Activated B cell treated with CpG ODN at 0.5 μM for 24 hours (primary cell): ENCODE measurements at regions not wholly inside any gene's neighbourhood (a gene's known extent, or its start where the extent isn't known, plus 50 kb on each side); places are given as distances from the start of the nearest gene placed in this dataset.
"Not testable (repeated sequence)": the region's sequence is repeated elsewhere in the genome, so short reads cannot be mapped to it uniquely, and the experiment has no call there.

Experiments
- ATAC-seq: fragments of 200-7000 bp; cut with Tn5 transposase; one replicate; pipeline ENCODE4 v1.10.0; 2021; ENCODE audit warnings: low read depth, mild to moderate bottlenecking, moderate library complexity
- CTCF ChIA-PET: fragments of 350-600 bp; sonication (Branson Sonifier 250); formaldehyde crosslinking; loops from one replicate; lab custom pipeline; 2021; ENCODE audit warnings: antibody characterized with exemption; lab: Charles Lee
- POLR2A ChIA-PET: fragments of 350-600 bp; sonication (Branson Sonifier 250); formaldehyde crosslinking; loops from one replicate; lab custom pipeline; 2021; ENCODE audit warnings: antibody characterized with exemption; lab: Charles Lee
- DNase-seq: peaks from one replicate; pipeline ENCODE4 v3.0.0; 2022
- H3K27ac Mint-ChIP-seq: one replicate; pipeline ENCODE4 v1.8.0; 2020; ENCODE audit warnings: mixed read lengths
- H3K27me3 Mint-ChIP-seq: one replicate; pipeline ENCODE4 v1.8.0; 2021; ENCODE audit warnings: mixed read lengths
- H3K36me3 Mint-ChIP-seq: one replicate; pipeline ENCODE4 v1.8.0; 2021; ENCODE audit warnings: low read depth, mixed read lengths
- H3K4me1 Mint-ChIP-seq: one replicate; pipeline ENCODE4 v1.8.0; 2021; ENCODE audit warnings: mixed read lengths
- H3K4me3 Mint-ChIP-seq: one replicate; pipeline ENCODE4 v1.8.0; 2020; ENCODE audit warnings: mild to moderate bottlenecking, mixed read lengths
- H3K9me3 Mint-ChIP-seq: one replicate; pipeline ENCODE4 v1.8.0; 2020; ENCODE audit warnings: mixed read lengths
- CTCF ChIP-seq: fragments of 200-600 bp; IDR thresholded peaks from one replicate; pipeline ENCODE4 v1.8.0; 2022; ENCODE audit warnings: antibody characterized with exemption, mild to moderate bottlenecking
- intact Hi-C: fragments of 100-400 bp; cut with micrococcal nuclease; formaldehyde crosslinking; loops from one replicate; pipeline ENCODE4 v1.15.1; 2024

GRCh38 chr1:29921741-29922140, 685.4 kb downstream of the PTPRU start:
- intact Hi-C loops, result no loop called here
- ATAC-seq (no peak), DNase-seq (no peak)
- H3K9me3 Mint-ChIP-seq, result no peaks in the 10 kb centered on the region
- ChIA-PET POLR2A (no interaction called here), CTCF (no interaction called here)
- TF ChIP-seq CTCF, result no peak
- H3K27me3 Mint-ChIP-seq, result peaks cover 2% of the 10 kb centered on the region
- H3K27ac Mint-ChIP-seq, result no peak overlapping the region
- H3K4me1 Mint-ChIP-seq, result no peaks in the 10 kb centered on the region
- H3K4me3 Mint-ChIP-seq, result no peak overlapping the region
- H3K36me3 Mint-ChIP-seq, result no peaks in the 10 kb centered on the region

- DNase-seq (no peak), ATAC-seq (no peak)
- Mint-ChIP-seq H3K27ac (no peak overlapping the region), H3K9me3 (no peaks in the 10 kb centered on the region), H3K4me1 (no peaks in the 10 kb centered on the region), H3K4me3 (no peak overlapping the region), H3K27me3 (no peaks in the 10 kb centered on the region), H3K36me3 (no peaks in the 10 kb centered on the region)
- intact Hi-C loops, result no loop called here
- CTCF ChIA-PET, result no interaction called here
- POLR2A ChIA-PET, result no interaction called here
- no peak for TF ChIP-seq CTCF
Observed at GRCh38 chr1:29920784-29921183, 684.5 kb downstream of the PTPRU start.

- DNase-seq (no peak), ATAC-seq (no peak)
- ChIA-PET POLR2A (no interaction called here), CTCF (no interaction called here)
- intact Hi-C loops, result no loop called here
- Mint-ChIP-seq H3K4me1 (no peaks in the 10 kb centered on the region), H3K36me3 (no peaks in the 10 kb centered on the region), H3K4me3 (no peak overlapping the region), H3K9me3 (no peaks in the 10 kb centered on the region), H3K27me3 (no peaks in the 10 kb centered on the region), H3K27ac (no peak overlapping the region)
- TF ChIP-seq CTCF, result no peak
Observed at GRCh38 chr1:29920316-29920715, 684.0 kb downstream of the PTPRU start.

- H3K27me3 Mint-ChIP-seq, POLR2A ChIA-PET, H3K36me3 Mint-ChIP-seq, ATAC-seq, H3K9me3 Mint-ChIP-seq, H3K27ac Mint-ChIP-seq, H3K4me3 Mint-ChIP-seq, CTCF ChIA-PET, intact Hi-C loops, H3K4me1 Mint-ChIP-seq, DNase-seq: not testable (repeated sequence)
Observed at GRCh38 chr1:29919041-29919440, 682.7 kb downstream of the PTPRU start.

- no peak for TF ChIP-seq CTCF
- Mint-ChIP-seq H3K27ac (no peak overlapping the region), H3K4me3 (no peak overlapping the region), H3K27me3 (peaks cover 3% of the 10 kb centered on the region), H3K36me3 (no peaks in the 10 kb centered on the region), H3K4me1 (no peaks in the 10 kb centered on the region), H3K9me3 (no peaks in the 10 kb centered on the region)
- intact Hi-C loops, result no loop called here
- ChIA-PET POLR2A (no interaction called here), CTCF (no interaction called here)
- DNase-seq (no peak), ATAC-seq (no peak)
Observed at GRCh38 chr1:29916656-29917369, 680.5 kb downstream of the PTPRU start.

- Mint-ChIP-seq H3K27ac (no peak overlapping the region), H3K36me3 (no peaks in the 10 kb centered on the region), H3K9me3 (no peaks in the 10 kb centered on the region), H3K4me3 (no peak overlapping the region), H3K4me1 (no peaks in the 10 kb centered on the region), H3K27me3 (peaks cover 3% of the 10 kb centered on the region)
- DNase-seq, result no peak
- ChIA-PET POLR2A (no interaction called here), CTCF (interaction anchor here (0.7 kb wide), 1 partner anchor 117 kb away, joined by 3 read pairs; no protein-coding TSS in a partner anchor)
- no peak for TF ChIP-seq CTCF
- ATAC-seq, result no peak
- intact Hi-C loops, result no loop called here
Observed at GRCh38 chr1:29914936-29915335, 678.6 kb downstream of the PTPRU start.
